ENCODE measurements at regions not wholly inside any gene's neighbourhood (a gene's known extent, or its start where the extent isn't known, plus 50 kb on each side); places are given as distances from the start of the nearest gene placed in this dataset.

GRCh38 chr21:26784974-26785373 lies 60.2 kb downstream of the ADAMTS1 start:
- WGBS, 2 donors = 62 to 73% methylated on average over 3 of the region's 3 CpGs
- no peak for DNase-seq
- Histone ChIP-seq H3K36me3 (no peaks in the 10 kb centered on the region), H3K4me3 (replicated peaks in 1 of 3) (no peak overlapping the region), H3K27ac (peak overlapping the region in 2 of 3 donors; percentile 30 to 35), H3K27me3 (no peaks in the 10 kb centered on the region), H3K9me3 (no peaks in the 10 kb centered on the region), H3K4me1 (peaks cover 4% of the 10 kb centered on the region in 2 donors)
- intact Hi-C loops (cut with DNase I) = no loop called here
- TF ChIP-seq POLR2A (IDR thresholded peaks at IDR 0.05) (no peak), CTCF (IDR thresholded peaks at IDR 0.05) (no peak)

- Histone ChIP-seq H3K27ac (peak overlapping the region; percentile 13 to 37 (median 35)), H3K4me1 (peaks cover 0 to 4% of the 10 kb centered on the region in 2 donors), H3K4me3 (replicated peaks in 1 of 3) (no peak overlapping the region), H3K27me3 (no peaks in the 10 kb centered on the region), H3K36me3 (no peaks in the 10 kb centered on the region), H3K9me3 (no peaks in the 10 kb centered on the region)
- DNase-seq = no peak
- TF ChIP-seq CTCF (IDR thresholded peaks at IDR 0.05) (no peak), POLR2A (IDR thresholded peaks at IDR 0.05) (no peak)
- intact Hi-C loops (cut with DNase I) = no loop called here
- 50 to 64% methylated on average over 1 of the region's 1 CpG for WGBS, 2 donors
Measured at GRCh38 chr21:26783466-26784195, 61.6 kb downstream of the ADAMTS1 start.

DNA sequence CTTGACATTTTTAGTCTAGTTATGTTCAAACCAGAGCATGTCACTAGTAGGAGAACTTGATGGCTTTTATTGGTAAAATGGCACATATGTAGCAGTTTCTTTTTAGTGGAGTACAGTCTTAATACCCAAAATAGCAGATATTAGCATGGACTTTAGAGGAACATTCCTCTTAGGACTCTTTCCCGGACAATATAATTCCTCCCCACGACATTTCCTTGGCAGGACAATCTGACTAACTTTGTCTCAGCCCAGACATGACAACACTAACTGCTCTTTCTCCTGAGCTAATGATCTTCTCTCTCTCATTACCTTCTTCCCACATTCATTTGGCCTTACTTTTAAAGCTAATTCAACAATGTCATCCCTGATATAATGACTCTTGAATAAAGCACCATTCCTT lies 62.5 kb downstream of the ADAMTS1 start:
- no peak overlapping the region for H3K4me3 ChIP-seq (replicated peaks in 1 of 3)
- H3K36me3 ChIP-seq = no peaks in the 10 kb centered on the region
- intact Hi-C loops (cut with DNase I) = no loop called here
- H3K9me3 ChIP-seq = no peaks in the 10 kb centered on the region
- H3K27me3 ChIP-seq = no peaks in the 10 kb centered on the region
- H3K27ac ChIP-seq = peak overlapping the region; percentile 13 to 37 (median 36)
- no peak for DNase-seq
- TF ChIP-seq POLR2A (IDR thresholded peaks at IDR 0.05) = no peak
- no peak for TF ChIP-seq CTCF (IDR thresholded peaks at IDR 0.05)
- WGBS, 2 donors = 71 to 78% methylated on average over 2 of the region's 2 CpGs
- peaks cover 0 to 4% of the 10 kb centered on the region in 2 donors for H3K4me1 ChIP-seq

- intact Hi-C loops (cut with DNase I) = no loop called here
- TF ChIP-seq POLR2A (IDR thresholded peaks at IDR 0.05) (no peak), CTCF (IDR thresholded peaks at IDR 0.05) (no peak)
- Histone ChIP-seq H3K27ac (peak overlapping the region; percentile 13 to 37 (median 36)), H3K9me3 (no peaks in the 10 kb centered on the region), H3K4me3 (replicated peaks in 1 of 3) (no peak overlapping the region), H3K36me3 (no peaks in the 10 kb centered on the region), H3K27me3 (no peaks in the 10 kb centered on the region), H3K4me1 (peaks cover 0 to 4% of the 10 kb centered on the region in 2 donors)
- 78 to 79% methylated on average over 3 of the region's 3 CpGs for WGBS, 2 donors
- no peak for DNase-seq
Measured at GRCh38 chr21:26782331-26782730, 62.9 kb downstream of the ADAMTS1 start.

GRCh38 chr21:26781331-26781730 lies 63.9 kb downstream of the ADAMTS1 start:
- intact Hi-C loops (cut with DNase I) = no loop called here
- 94 to 100% methylated on average over 1 of the region's 1 CpG for WGBS, 2 donors
- Histone ChIP-seq H3K36me3 (no peaks in the 10 kb centered on the region), H3K27me3 (no peaks in the 10 kb centered on the region), H3K9me3 (no peaks in the 10 kb centered on the region), H3K27ac (peak overlapping the region in 1 of 3 donors; percentile 37), H3K4me1 (peaks cover 0 to 4% of the 10 kb centered on the region in 2 donors), H3K4me3 (replicated peaks in 1 of 3) (no peak overlapping the region)
- TF ChIP-seq POLR2A (IDR thresholded peaks at IDR 0.05) = no peak
- no peak for TF ChIP-seq CTCF (IDR thresholded peaks at IDR 0.05)
- DNase-seq = no peak

Measured in thyroid gland (tissue), 4 donors.